ENCODE measurements at regions not wholly inside any gene's neighbourhood (a gene's known extent, or its start where the extent isn't known, plus 50 kb on each side); places are given as distances from the start of the nearest gene placed in this dataset.

GRCh38 chr15:36481156-36481555 is 98.3 kb upstream of the CDIN1 start:
- TF ChIP-seq EZH2 (IDR thresholded peaks at IDR 0.05; ENCODE audit: borderline replicate concordance, insufficient read depth, low read depth, low read length, poor library complexity, severe bottlenecking) (no peak), CTCF (IDR thresholded peaks at IDR 0.05) (no peak)
